HG03565 (cell line): ENCODE measurements at regions not wholly inside any gene's neighbourhood (a gene's known extent, or its start where the extent isn't known, plus 50 kb on each side); places are given as distances from the start of the nearest gene placed in this dataset.

ENCODE experiments used
- ATAC-seq: cut with Tn5 transposase; IDR thresholded peaks from one replicate; pipeline ENCODE4 v1.9.1; 2021; ENCODE audit warnings: mild to moderate bottlenecking, moderate library complexity; ENCODE audit not compliant: unreplicated experiment

DNA sequence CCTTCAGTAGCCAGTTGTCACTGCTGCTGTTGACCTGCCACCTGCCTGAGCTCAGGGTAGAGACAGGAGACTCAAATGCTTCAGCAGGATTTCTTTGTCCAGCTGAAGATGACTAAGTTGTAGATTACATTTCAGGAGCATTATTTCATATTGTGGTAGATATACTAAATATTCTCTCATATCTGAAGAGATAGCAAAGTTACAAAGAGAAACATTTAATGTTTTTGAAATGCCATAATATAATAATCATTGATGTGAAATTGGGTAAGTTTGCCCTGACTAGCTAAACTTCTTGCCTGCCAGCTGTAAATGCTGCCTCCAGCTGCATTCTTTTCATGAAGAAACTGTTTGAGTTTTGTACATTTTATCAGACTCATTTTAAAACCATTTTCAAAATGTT lies 247.6 kb upstream of the CNKSR2 start:
- no peak for ATAC-seq

GRCh38 chrX:21131346-21131745 lies 242.9 kb upstream of the CNKSR2 start:
- ATAC-seq = no peak

DNA sequence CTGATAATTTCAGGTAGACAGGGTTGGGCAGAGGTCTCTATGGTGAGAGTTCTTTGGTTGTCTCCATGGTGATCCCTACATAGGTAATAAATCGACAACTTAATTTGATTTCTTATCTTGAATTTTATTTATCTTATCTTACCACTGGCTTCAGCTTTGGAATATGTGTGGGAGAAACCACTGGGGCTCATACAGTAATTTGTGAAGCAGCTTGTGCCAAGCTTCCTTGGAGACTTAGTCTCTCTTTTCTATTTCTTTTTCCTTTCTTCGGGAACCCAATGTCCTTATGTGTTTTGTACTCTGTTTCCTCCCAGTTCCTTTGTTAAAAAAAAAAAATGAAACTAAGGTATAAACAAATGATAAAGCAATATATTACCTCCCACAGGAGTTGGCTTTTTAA lies 242.4 kb upstream of the CNKSR2 start:
- ATAC-seq = no peak

GRCh38 chrX:21132686-21133393 lies 241.4 kb upstream of the CNKSR2 start:
- no peak for ATAC-seq

DNA sequence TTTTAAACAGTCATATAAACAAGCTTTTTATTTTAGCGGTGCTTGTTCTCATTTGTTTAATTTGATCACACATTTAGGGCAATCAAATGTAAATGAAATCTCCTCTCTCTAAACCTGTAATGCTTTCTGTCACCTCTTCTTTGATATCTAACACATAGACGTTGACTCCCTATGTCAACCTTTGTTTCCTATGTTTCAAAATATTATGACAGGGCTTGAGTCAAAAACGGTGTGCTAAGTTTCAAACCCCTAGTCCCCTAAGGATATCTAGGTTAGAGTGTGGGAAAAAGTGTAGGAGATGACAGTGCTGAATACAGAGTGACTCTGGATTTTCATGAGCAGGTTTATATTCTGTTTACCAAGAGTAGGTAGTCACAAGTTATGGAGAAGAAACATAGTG lies 224.0 kb upstream of the CNKSR2 start:
- ATAC-seq = no peak

DNA sequence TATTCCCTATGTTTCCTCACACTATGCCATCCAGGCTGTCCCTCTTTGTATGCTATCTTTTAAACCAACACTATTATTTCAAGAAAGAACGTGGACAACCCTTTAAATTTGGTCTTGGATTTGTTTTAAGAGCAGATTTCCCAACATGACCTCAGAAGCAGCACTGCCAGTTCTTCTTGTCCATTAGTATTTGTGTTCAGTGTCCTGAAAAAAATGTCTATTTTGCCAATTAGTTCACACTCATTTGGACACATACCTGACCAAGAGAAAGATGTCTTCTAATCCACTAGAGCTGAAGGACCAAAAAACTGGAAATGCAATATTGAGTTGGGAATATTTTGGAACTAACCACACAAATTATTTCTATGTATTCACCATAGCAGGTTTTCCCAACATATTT lies 223.2 kb upstream of the CNKSR2 start:
- ATAC-seq = no peak

DNA sequence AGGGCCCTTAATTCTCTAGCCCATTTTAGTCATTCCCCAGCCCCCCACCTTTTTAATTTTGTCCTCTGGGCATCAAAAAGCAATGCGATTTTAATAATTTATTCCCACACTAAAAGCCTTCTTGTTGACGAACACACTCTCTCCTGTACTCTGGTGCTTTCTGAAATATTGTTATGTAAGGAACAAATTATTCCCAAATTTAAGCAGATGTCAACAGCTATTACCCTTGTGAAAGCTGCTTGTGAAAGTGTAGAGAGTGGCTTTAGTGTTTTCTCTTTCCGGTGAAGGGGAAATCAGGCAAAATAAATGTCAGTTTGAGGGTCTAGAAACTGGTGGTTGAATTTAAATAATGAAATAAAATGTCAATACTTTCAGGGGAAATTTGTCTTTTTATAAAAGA lies 221.2 kb upstream of the CNKSR2 start:
- ATAC-seq = no peak

DNA sequence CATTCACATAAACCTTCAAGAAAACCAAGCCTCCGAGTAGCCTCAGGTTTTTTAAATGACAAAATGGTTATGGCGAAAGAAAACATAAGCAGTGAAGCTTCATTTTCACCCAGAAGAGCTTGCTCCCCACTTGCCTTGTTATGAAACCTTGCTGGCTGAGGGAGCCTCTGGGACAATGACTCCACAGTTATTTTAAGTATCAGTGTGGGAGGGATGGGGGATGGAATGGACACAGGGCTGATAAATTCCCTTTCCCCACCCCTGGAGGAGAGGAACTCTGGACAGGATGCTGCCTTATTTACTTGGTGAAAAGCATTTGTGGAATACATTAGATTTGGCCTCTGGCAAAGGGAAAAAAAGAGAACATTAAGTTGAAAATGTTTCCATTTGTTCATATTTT lies 220.7 kb upstream of the CNKSR2 start:
- ATAC-seq = no peak

- ATAC-seq = no peak
These were observed 218.3 kb upstream of the CNKSR2 start for GRCh38 chrX:21155916-21156315.

- ATAC-seq = no peak
These were observed 217.6 kb upstream of the CNKSR2 start for GRCh38 chrX:21156632-21157031.

DNA sequence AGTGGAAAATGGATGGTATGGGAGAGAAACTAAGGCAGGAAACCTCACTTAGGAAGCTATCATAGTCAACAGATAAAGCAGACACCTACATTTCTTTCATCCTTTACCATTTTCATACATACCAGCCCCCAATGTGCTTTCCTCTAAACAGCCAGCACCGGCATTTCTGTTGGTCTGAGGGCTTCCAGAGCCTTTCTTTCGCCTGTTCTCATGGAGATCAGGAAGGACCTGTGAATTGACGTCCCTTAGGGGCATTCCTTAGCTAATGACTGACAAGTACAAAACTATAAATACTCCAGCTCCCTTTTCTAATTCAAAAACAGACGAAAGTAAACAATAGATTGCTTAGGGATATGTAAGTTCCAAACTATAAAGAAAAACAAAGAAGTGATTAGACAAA lies 215.5 kb upstream of the CNKSR2 start:
- no peak for ATAC-seq

- ATAC-seq = no peak
These were observed 207.8 kb upstream of the CNKSR2 start for GRCh38 chrX:21166272-21166982.

GRCh38 chrX:21167011-21167410 lies 207.2 kb upstream of the CNKSR2 start:
- no peak for ATAC-seq

DNA sequence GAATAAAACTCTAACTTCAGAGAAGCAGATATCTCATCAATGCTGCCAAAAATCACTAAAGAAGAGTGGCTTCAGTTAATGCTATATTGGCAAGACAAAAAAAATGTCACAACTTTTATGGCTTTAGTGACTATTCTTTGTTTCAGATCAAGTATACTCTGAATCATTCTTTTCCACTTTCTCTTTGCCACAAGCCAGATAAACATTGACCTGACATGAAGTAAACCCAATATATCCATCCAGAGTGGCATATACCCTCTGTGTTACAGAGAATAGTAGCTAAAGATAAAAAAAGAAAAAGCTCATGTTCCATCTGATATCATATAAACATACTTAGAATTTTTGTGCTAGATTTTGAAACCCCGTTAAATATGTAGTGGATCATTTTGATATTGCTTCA lies 206.7 kb upstream of the CNKSR2 start:
- no peak for ATAC-seq

DNA sequence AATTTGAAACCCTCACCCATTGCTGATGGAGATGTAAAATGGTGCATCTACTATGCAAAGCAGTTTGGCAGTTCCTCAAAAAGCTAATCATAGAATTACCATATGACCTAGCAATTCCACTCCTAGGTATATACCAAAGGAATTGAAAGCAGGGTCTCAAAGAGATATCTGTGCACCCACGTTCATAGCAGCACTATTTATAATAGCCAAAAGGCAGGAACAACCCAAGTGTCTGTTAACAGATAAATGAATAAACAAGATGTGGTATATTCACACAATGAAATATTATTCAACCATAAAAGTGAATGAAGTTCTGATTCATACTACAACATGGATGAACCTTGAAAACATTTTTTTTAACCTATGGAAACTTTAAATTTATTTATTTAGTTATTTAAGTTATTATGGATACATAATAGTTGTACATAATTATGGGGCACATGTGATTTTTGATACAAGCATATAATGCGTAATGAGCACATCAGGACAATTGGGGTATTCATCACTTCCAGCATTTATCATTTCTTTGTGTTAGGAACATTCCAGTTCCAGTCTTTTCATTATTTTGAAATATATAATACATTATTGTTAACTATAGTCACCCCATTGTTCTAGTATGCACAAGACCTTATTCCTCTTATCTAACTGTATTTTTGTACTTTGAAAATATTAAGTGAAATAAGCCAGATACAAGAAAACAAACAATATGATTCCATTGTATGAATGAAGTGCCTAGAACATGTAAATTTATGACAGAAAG lies 205.6 kb upstream of the CNKSR2 start:
- no peak for ATAC-seq

DNA sequence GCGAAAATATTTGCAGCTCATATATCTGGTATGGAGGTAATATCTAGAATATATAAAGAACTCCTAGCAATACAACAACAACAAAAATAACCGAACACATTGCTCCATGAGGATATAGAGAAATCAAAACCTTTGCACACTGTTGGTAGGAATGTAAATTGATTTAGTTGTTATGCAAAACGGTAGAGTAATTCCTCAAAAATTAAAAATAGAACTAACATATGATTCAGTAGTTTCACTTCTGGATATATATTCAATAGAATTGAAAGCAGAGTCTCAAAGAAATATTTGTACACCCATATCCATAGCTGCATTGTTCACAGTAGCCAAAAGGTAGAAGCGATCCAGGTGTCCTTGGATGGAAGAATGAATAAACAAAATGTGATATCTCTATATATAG lies 203.0 kb upstream of the CNKSR2 start:
- no peak for ATAC-seq

- no peak for ATAC-seq
These were observed 199.8 kb upstream of the CNKSR2 start for GRCh38 chrX:21174439-21174838.

GRCh38 chrX:21176921-21177571 lies 197.2 kb upstream of the CNKSR2 start:
- no peak for ATAC-seq

- no peak for ATAC-seq
These were observed 192.9 kb upstream of the CNKSR2 start for GRCh38 chrX:21181232-21181853.

DNA sequence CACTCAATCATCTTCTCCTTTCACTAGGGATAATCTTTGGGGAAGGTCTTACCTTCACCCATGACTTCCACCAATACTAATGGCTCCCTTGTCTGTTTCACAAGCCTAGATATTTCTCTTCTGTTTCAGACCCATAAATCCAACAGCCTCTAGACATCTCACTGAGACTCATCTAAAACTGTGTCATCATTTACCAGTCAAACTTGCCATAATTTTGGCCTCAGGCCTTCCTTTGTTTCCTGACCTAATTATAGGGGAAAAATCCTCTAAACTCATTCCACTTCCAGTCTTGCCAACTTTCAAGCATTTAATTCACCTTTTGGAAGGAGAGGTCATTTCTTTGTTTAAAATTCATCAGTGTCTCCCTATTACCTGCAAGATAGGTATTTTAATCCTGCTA lies 181.0 kb upstream of the CNKSR2 start:
- ATAC-seq = no peak

- no peak for ATAC-seq
These were observed 179.7 kb upstream of the CNKSR2 start for GRCh38 chrX:21194526-21194925.
